ENCODE measurements at regions not wholly inside any gene's neighbourhood (a gene's known extent, or its start where the extent isn't known, plus 50 kb on each side); places are given as distances from the start of the nearest gene placed in this dataset.

GRCh38 chr3:162498626-162499025 is 1002.0 kb downstream of the OTOL1 start:
- Histone ChIP-seq H3K4me3 (no peak overlapping the region), H3K9me3 (replicated peaks; ENCODE audit: control insufficient read depth, insufficient read depth, low read length) (no peaks in the 10 kb centered on the region), H3K9ac (ENCODE audit: control insufficient read depth, insufficient read depth, low read length) (no peak overlapping the region), H3K4me1 (ENCODE audit: control insufficient read depth, insufficient read depth, low read length) (no peaks in the 10 kb centered on the region), H3K27me3 (replicated peaks in 1 of 2; ENCODE audit: control insufficient read depth in 2 of 2, insufficient read depth in 2 of 2, low read length in 1 of 2) (no peaks in the 10 kb centered on the region), H3K36me3 (ENCODE audit: control insufficient read depth in 2 of 2, insufficient read depth in 2 of 2, low read length in 1 of 2) (no peaks in the 10 kb centered on the region), H2AFZ (ENCODE audit: control insufficient read depth, low read depth, low read length) (no peak overlapping the region), H3K27ac (ENCODE audit: control insufficient read depth, insufficient read depth) (no peak overlapping the region), H4K20me1 (ENCODE audit: control insufficient read depth, insufficient read depth) (no peaks in the 10 kb centered on the region), H3K4me2 (ENCODE audit: control insufficient read depth, insufficient read depth) (no peak overlapping the region), H3K79me2 (ENCODE audit: control insufficient read depth, insufficient read depth, low read length) (no peaks in the 10 kb centered on the region)
- FAIRE-seq (no peak), DNase-seq (ENCODE audit: low read depth, low spot score) (no peak), ATAC-seq (peak; percentile 53)
- no TSS peak for BruUV-seq (replicated peaks)
- WGBS (ENCODE audit: insufficient coverage, insufficient replicate concordance, low lambda C conversion rate, missing lambda C conversion rate): 0% methylated on average over 2 of the region's 2 CpGs
- intact Hi-C loops (cut with micrococcal nuclease; ENCODE audit: unreplicated experiment) (no loop called here), in situ Hi-C loops (cut with MboI) (no loop called here)
- ChIA-PET CTCF (no interaction called here), POLR2A (no interaction called here), SMC1A (ENCODE audit: uncharacterized antibody, unreplicated experiment) (no interaction called here), RAD21 (ENCODE audit: unreplicated experiment) (no interaction called here)
- TF ChIP-seq ZBTB40 (IDR thresholded peaks at IDR 0.05; ENCODE audit: borderline replicate concordance): no peak
- peak; percentile 80 for TF ChIP-seq NR2F1 (conservative IDR thresholded peaks at IDR 0.05)

GRCh38 chr3:162507397-162507796 is 1010.8 kb downstream of the OTOL1 start:
- no peaks in the 10 kb centered on the region for H3K79me2 ChIP-seq (ENCODE audit: control insufficient read depth, insufficient read depth, low read length)
- no TSS peak for BruUV-seq (replicated peaks)
- H3K36me3 ChIP-seq (ENCODE audit: control insufficient read depth in 2 of 2, insufficient read depth in 2 of 2, low read length in 1 of 2): no peaks in the 10 kb centered on the region
- no peak overlapping the region for H3K4me2 ChIP-seq (ENCODE audit: control insufficient read depth, insufficient read depth)
- no peak for FAIRE-seq
- H3K9ac ChIP-seq (ENCODE audit: control insufficient read depth, insufficient read depth, low read length): no peak overlapping the region
- ChIA-PET POLR2A (no interaction called here), CTCF (interaction anchor here (0.6 to 0.9 kb wide), 2 partner anchors 13 to 44 kb away, joined by 3 to 4 read pairs; no protein-coding TSS in a partner anchor), RAD21 (ENCODE audit: unreplicated experiment) (no interaction called here), SMC1A (ENCODE audit: uncharacterized antibody, unreplicated experiment) (no interaction called here)
- WGBS (ENCODE audit: insufficient coverage, insufficient replicate concordance, low lambda C conversion rate, missing lambda C conversion rate): 0% methylated on average over 1 of the region's 1 CpG
- H3K9me3 ChIP-seq (replicated peaks; ENCODE audit: control insufficient read depth, insufficient read depth, low read length): no peaks in the 10 kb centered on the region
- ATAC-seq: no peak
- no peak for DNase-seq (ENCODE audit: low read depth, low spot score)
- H4K20me1 ChIP-seq (ENCODE audit: control insufficient read depth, insufficient read depth): no peaks in the 10 kb centered on the region
- H3K4me3 ChIP-seq: no peak overlapping the region
- intact Hi-C loops (cut with micrococcal nuclease; ENCODE audit: unreplicated experiment): no loop called here
- no peaks in the 10 kb centered on the region for H3K4me1 ChIP-seq (ENCODE audit: control insufficient read depth, insufficient read depth, low read length)
- no peak overlapping the region for H3K27ac ChIP-seq (ENCODE audit: control insufficient read depth, insufficient read depth)
- in situ Hi-C loops (cut with MboI): no loop called here
- no peaks in the 10 kb centered on the region for H3K27me3 ChIP-seq (replicated peaks in 1 of 2; ENCODE audit: control insufficient read depth in 2 of 2, insufficient read depth in 2 of 2, low read length in 1 of 2)
- no peak overlapping the region for H2AFZ ChIP-seq (ENCODE audit: control insufficient read depth, low read depth, low read length)
- TF ChIP-seq HDGF (IDR thresholded peaks at IDR 0.05): no peak
- no peak for TF ChIP-seq ATF3 (IDR thresholded peaks at IDR 0.05; ENCODE audit: borderline replicate concordance, extremely low read depth, low read depth, low read length)
- TF ChIP-seq GATAD2B (conservative IDR thresholded peaks at IDR 0.05; ENCODE audit: low read depth): no peak
- TF ChIP-seq ASH2L (IDR thresholded peaks at IDR 0.05; ENCODE audit: borderline replicate concordance, low read depth): no peak
- no peak for TF ChIP-seq HDAC6 (IDR thresholded peaks at IDR 0.05; ENCODE audit: unreplicated experiment)
- no peak for TF ChIP-seq MXI1 (IDR thresholded peaks at IDR 0.05; ENCODE audit: low read depth, low read length)
- TF ChIP-seq ZBTB4 (CRISPR knock-in tag; IDR thresholded peaks at IDR 0.05): no peak
- no peak for TF ChIP-seq SRF (IDR thresholded peaks at IDR 0.05; ENCODE audit: low read depth in 2 of 2, low read length in 2 of 2)
- no peak for TF ChIP-seq FOS (IDR thresholded peaks at IDR 0.05; ENCODE audit: borderline replicate concordance, extremely low read depth, insufficient read length)
- TF ChIP-seq NR2F1 (conservative IDR thresholded peaks at IDR 0.05): no peak
